Right lobe of liver (tissue), 6 donors: ENCODE measurements at regions not wholly inside any gene's neighbourhood (a gene's known extent, or its start where the extent isn't known, plus 50 kb on each side); places are given as distances from the start of the nearest gene placed in this dataset.
"Not testable (repeated sequence)": the region's sequence is repeated elsewhere in the genome, so short reads cannot be mapped to it uniquely, and the experiment has no call there.

ENCODE experiments used
- ATAC-seq, 4 donors: fragments of 200-7000 bp; cut with Tn5 transposase; one replicate each; pipeline ENCODE4 v1.9.1; 2020; ENCODE audit warnings: mild to moderate bottlenecking in 4 of 4, moderate library complexity in 4 of 4
- DNase-seq, 3 donors: peaks; one replicate each; pipeline ENCODE4 v3.0.0-alpha.2; 2020
- H3K27ac ChIP-seq, 3 donors: fragments of 200-600 bp; one replicate each; pipeline ENCODE4 v1.8.0; 2022
- H3K27me3 ChIP-seq, 2 donors: fragments of 200-600 bp; one replicate each; pipeline ENCODE4 v1.8.0; 2022
- H3K36me3 ChIP-seq, 4 donors: fragments of 200-600 bp; sonication (generic) in 1 of 4; one replicate each; pipeline versions ENCODE4 v1.5.1 to v1.8.0; 2017 to 2022; ENCODE audit warnings: control low read depth in 1 of 4
- H3K4me1 ChIP-seq, 4 donors: fragments of 200-600 bp; sonication (generic) in 1 of 4; one replicate each; pipeline versions ENCODE4 v1.5.1 to v1.8.0; 2017 to 2022; ENCODE audit warnings: control low read depth in 1 of 4
- H3K4me3 ChIP-seq, 3 donors: fragments of 200-600 bp; one replicate each; pipeline ENCODE4 v1.8.0; 2022
- H3K9me3 ChIP-seq, 4 donors: fragments of 200-600 bp; sonication (generic) in 1 of 4; one replicate each; pipeline versions ENCODE4 v1.5.1 to v1.8.0; 2017 to 2022; ENCODE audit warnings: control low read depth in 1 of 4
- CTCF ChIP-seq, 4 donors: fragments of 200-600 bp in 3 of 4; fragments of 450-650 bp in 1 of 4; IDR thresholded peaks; one replicate each; pipeline versions ENCODE4 v1.5.1 to v1.8.0; 2016 to 2022; ENCODE audit warnings: antibody characterized with exemption in 4 of 4, mild to moderate bottlenecking in 2 of 4
- POLR2A ChIP-seq: fragments of 450-650 bp; IDR thresholded peaks from one replicate; pipeline ENCODE4 v1.6.1; 2017; ENCODE audit warnings: antibody characterized with exemption, mild to moderate bottlenecking
- WGBS: methylation state at CpG from one replicate; pipeline ENCODE4 v1.1.6; 2018; ENCODE audit warnings: low coverage, low lambda C conversion rate; ENCODE audit not compliant: insufficient coverage; ENCODE audit errors: missing lambda C conversion rate; 5-methylcytosine and 5-hydroxymethylcytosine counted together
- intact Hi-C, 2 donors: fragments of 100-400 bp; cut with DNase I; formaldehyde crosslinking; loops; one replicate each; pipeline versions ENCODE4 v1.11.2 to v1.14.1; 2022
- donor health status: DM: no; HTN: yes; CAD: no.
- donor health status: DM: no; HTN: no; CAD: no.
- donor health status: DM: no; HTN: no; CAD: no.
- donor health status: DM: no; HTN: yes; CAD: no.
- donor health status: DM: no; HTN: yes; CAD: no.

GRCh38 chr18:64372850-64373249 lies 224.0 kb upstream of the LINC00305 start:
- H3K9me3 ChIP-seq, result no peaks in the 10 kb centered on the region
- DNase-seq, result no peak
- TF ChIP-seq CTCF (IDR thresholded peaks at IDR 0.05), result no peak
- TF ChIP-seq POLR2A, result no peak
- no peaks in the 10 kb centered on the region for H3K36me3 ChIP-seq
- H3K27me3 ChIP-seq, result no peaks in the 10 kb centered on the region
- H3K4me3 ChIP-seq, result no peak overlapping the region
- H3K4me1 ChIP-seq, result no peaks in the 10 kb centered on the region
- intact Hi-C loops, result no loop called here
- ATAC-seq, result no peak
- H3K27ac ChIP-seq, result no peak overlapping the region
- WGBS, result 77% methylated on average over 2 of the region's 2 CpGs

GRCh38 chr18:64369830-64370440 lies 221.0 kb upstream of the LINC00305 start:
- H3K36me3 ChIP-seq, H3K27ac ChIP-seq, H3K27me3 ChIP-seq, ATAC-seq, H3K9me3 ChIP-seq, H3K4me3 ChIP-seq, H3K4me1 ChIP-seq, DNase-seq, intact Hi-C loops: not testable (repeated sequence)
- WGBS, result 86% methylated on average over 6 of the region's 8 CpGs

GRCh38 chr18:64365106-64365505 lies 216.2 kb upstream of the LINC00305 start:
- intact Hi-C loops, result no loop called here
- DNase-seq (no peak), ATAC-seq (peak in 3 of 4 donors; percentile 30 to 89 (median 84))
- TF ChIP-seq CTCF (IDR thresholded peaks at IDR 0.05) (no peak), POLR2A (no peak)
- H3K9me3 ChIP-seq, result no peaks in the 10 kb centered on the region
- no peaks in the 10 kb centered on the region for H3K36me3 ChIP-seq
- H3K4me1 ChIP-seq, result peaks cover 0 to 4% (median 0%) of the 10 kb centered on the region in 4 donors
- no peaks in the 10 kb centered on the region for H3K27me3 ChIP-seq
- no peak overlapping the region for H3K27ac ChIP-seq
- H3K4me3 ChIP-seq, result no peak overlapping the region
- whole genome bisulfite sequencing, result 49% methylated on average over 4 of the region's 4 CpGs

- no peak overlapping the region for H3K27ac ChIP-seq
- H3K4me1 ChIP-seq, result peaks cover 0 to 10% (median 2%) of the 10 kb centered on the region in 4 donors
- intact Hi-C loops, result no loop called here
- H3K27me3 ChIP-seq, result no peaks in the 10 kb centered on the region
- DNase-seq (no peak), ATAC-seq (peak in 2 of 4 donors; percentile 36 to 61)
- H3K9me3 ChIP-seq, result no peaks in the 10 kb centered on the region
- 60% methylated on average over 3 of the region's 3 CpGs for WGBS
- TF ChIP-seq POLR2A (no peak), CTCF (IDR thresholded peaks at IDR 0.05) (no peak)
- no peak overlapping the region for H3K4me3 ChIP-seq
- no peaks in the 10 kb centered on the region for H3K36me3 ChIP-seq
Measured at GRCh38 chr18:64337673-64338072, 188.8 kb upstream of the LINC00305 start.

- WGBS, result 22% methylated on average over 2 of the region's 2 CpGs
- ATAC-seq (no peak), DNase-seq (no peak)
- Histone ChIP-seq H3K36me3 (no peaks in the 10 kb centered on the region), H3K9me3 (no peaks in the 10 kb centered on the region), H3K4me3 (no peak overlapping the region), H3K27ac (no peak overlapping the region), H3K4me1 (peaks cover 0 to 10% (median 2%) of the 10 kb centered on the region in 4 donors), H3K27me3 (no peaks in the 10 kb centered on the region)
- intact Hi-C loops, result no loop called here
- TF ChIP-seq POLR2A, result no peak
Measured at GRCh38 chr18:64337018-64337417, 188.1 kb upstream of the LINC00305 start.

GRCh38 chr18:64334748-64335147 lies 185.9 kb upstream of the LINC00305 start:
- Histone ChIP-seq H3K27me3 (no peaks in the 10 kb centered on the region), H3K4me1 (peaks cover 0 to 10% (median 2%) of the 10 kb centered on the region in 4 donors), H3K4me3 (no peak overlapping the region), H3K36me3 (no peaks in the 10 kb centered on the region), H3K9me3 (no peaks in the 10 kb centered on the region), H3K27ac (no peak overlapping the region)
- ATAC-seq (no peak), DNase-seq (no peak)
- TF ChIP-seq POLR2A (no peak), CTCF (IDR thresholded peaks at IDR 0.05) (no peak)
- 94% methylated on average over 2 of the region's 2 CpGs for WGBS
- intact Hi-C loops, result no loop called here
